Activated T-cell treated with anti-CD3 and anti-CD28 coated beads, Interleukin-2, amount 50 U/mL, for 1 hour (primary cell): ENCODE measurements at regions not wholly inside any gene's neighbourhood (a gene's known extent, or its start where the extent isn't known, plus 50 kb on each side); places are given as distances from the start of the nearest gene placed in this dataset.

ENCODE experiments used
- DNase-seq: peaks from one replicate; pipeline ENCODE4 v3.0.0-alpha.2; 2020

DNA sequence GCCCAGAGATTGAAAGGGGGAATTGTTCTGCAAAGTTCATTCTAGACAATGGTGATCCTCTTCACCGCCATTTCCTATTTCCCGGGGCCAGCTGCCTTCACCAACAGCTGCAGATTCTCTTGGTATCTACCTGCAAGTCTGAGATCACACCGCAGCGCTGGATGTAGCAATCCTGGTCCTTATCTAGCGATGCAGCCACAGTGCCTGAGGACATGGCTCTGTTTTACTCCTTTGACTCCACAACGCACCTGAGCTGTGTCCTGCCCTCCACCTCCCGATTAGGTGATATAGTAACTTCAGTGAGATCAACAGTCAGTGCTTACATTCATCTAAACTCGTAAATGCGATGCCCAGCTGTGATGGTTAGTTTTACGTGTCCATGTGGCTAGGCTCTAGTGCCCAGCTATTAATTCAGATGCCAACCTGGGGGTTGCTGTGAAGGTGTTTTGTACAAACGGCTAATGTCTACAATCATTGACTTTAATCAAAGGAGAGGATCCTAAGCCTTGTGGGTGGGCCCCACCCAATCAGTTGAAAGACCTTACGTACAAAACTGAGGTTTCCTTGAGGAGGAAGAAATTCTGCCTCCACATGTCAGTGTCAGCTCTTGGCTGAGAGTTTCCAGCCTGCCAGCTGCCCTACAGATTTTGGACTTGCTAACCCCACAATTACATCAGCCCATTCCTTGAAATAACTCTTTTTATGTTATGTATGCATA, 189.8 kb downstream of the SH3BP4 start:
- no peak for DNase-seq

- DNase-seq = no peak
Observed at GRCh38 chr2:235142601-235143000, 190.8 kb downstream of the SH3BP4 start.

GRCh38 chr2:235143789-235144188, 192.0 kb downstream of the SH3BP4 start:
- no peak for DNase-seq

DNA sequence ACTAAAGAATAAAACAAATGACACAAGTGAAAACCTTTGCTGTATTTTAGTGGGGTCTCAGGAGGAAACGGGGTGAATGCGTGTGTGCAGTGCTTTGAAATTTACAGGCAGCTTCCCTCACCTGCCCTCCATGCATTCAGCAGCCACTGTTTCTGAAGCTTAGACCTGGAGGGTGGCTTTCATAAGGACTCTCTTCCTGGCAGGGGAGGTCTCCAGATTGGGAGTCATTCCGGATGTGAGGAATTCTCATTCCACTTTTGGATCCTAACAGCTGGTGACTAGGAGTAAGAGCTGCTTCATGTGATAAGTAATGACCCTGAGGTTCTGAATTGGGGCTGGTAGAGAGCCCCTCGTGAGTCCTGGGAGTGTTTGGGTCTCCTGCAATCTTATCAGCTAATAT, 192.5 kb downstream of the SH3BP4 start:
- DNase-seq = no peak

DNA sequence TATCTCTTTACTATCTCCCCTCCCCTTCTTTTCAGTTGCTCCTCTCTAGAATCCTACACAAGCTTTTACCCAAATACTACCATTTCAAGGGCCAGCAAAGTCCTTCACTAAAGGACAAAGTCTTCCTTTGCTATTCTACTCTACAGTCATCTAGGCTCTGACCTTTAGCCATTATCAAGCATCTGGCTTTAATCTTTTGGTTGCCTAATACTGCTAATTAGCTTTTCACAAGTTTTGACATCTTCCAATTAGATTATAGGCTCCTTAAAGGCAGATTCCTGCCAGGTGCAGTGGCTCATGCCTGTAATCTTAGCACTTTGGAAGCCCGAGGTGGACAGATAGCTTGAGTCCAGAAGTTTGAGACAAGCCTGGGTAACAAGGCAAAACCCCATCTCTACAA, 194.4 kb downstream of the SH3BP4 start:
- no peak for DNase-seq

DNA sequence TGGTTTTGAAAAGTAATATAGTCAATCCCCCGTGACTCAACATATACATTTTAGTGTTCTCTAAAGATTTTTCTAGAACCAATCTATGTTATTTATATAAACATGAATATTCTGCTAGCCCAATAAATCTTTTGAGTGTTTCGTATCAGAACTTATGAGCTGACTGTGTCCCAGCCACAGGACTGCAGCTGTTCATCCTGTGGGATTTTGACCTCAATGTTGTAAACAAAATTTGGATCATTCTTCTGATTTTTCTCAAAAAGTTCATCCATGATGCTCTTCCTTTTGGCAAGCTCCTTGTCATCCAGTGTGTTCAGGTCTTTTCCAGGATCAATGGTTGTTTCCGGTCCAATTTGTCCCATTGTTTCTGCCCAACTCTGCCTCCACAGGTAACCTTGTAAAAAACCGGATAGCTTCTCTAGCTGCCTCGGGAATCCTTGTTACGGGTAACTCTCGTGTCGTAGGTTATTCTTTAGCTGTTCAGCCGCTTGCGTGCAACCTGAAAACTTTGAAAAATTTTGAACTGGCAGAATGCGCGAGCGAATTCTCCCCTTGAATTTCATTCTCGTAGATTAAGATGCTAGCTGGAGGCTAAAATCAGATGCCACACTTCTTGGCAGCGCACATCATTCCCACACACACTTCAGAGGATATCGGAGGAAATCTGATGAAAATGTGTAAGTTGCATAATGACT, 195.2 kb downstream of the SH3BP4 start:
- DNase-seq = no peak

DNA sequence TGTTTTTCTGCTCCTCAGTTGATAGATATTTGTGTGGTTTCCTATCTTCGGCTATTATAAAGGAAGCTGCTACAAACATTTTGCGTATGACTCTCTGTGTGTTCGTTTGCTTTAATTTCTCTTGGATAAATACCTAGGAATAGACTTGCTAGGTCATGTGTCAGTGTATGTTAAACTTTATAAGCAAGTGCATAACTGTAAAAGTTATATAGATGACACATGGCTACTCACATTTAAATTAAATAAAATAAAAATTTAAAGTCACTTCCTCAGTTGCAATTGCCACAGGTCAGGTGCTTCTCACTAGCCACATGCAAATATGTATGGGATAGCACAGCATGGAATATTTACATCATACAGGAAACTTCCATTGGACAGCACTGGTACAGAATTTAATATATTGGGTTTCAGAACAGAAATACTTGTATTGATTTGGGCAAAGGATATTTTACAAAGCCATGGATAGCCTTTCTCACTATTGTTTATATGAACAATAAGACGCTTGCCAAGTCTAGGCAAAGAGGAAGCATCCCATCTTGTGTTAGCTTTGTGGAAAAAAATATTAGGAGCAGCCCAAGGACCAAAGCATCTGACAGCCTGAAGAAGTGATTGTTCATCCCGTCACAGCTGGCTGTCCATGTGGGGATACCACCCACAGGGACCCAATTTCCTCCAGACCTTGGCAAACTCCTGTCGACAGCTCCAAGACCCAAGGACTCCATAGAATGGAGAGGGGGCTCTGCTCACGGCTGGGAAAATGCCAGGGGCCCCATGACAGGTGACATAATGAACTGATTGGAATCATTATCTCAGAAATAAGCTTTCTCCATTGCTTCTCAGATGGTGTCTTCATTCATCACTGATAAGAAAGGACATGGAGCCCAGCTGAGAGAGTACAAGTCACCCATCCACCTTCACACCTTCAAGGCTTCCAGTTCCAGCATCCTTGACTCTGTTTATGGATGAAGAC, 196.7 kb downstream of the SH3BP4 start:
- DNase-seq = no peak

GRCh38 chr2:235149240-235149659, 197.4 kb downstream of the SH3BP4 start:
- DNase-seq = no peak

DNA sequence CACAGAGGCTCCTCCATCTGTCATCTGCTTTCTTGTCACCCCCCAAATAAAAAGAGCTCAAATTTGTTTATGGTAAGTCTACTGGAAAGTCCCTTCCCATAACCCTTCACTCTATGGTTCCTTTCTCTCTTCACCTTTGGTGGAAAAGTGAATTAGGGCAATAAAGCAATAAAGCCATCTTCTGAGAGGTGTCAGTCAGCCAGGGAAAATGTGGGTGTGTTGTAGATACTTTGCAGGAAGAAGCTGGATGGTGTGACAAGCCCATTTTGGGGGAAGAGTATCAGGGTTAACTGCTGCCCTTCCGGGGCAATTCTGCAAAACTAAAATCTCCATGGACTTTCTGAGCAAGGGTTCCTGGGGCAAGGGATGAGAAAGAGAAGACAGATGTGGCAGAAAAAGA, 197.9 kb downstream of the SH3BP4 start:
- DNase-seq = no peak

GRCh38 chr2:235151152-235151551, 199.3 kb downstream of the SH3BP4 start:
- DNase-seq = no peak

DNA sequence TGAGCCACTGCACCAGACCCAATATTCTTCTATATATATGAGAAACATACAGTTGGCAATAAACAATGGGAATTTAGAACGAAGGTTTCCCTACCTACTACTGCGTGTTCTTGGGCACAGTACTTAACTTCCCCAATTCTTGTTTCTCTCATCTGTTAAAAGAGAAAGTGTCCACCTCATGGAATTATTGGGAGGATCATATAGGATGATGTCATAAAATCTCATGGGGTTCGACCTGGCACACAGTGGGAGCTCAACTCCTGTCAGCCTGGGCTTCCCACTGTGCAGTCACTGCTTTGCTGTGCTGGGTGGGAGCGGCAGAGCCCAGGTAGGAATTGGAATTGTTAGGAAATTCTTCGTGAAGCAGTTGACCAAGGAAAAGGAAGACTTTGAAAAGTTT, 203.3 kb downstream of the SH3BP4 start:
- no peak for DNase-seq

DNA sequence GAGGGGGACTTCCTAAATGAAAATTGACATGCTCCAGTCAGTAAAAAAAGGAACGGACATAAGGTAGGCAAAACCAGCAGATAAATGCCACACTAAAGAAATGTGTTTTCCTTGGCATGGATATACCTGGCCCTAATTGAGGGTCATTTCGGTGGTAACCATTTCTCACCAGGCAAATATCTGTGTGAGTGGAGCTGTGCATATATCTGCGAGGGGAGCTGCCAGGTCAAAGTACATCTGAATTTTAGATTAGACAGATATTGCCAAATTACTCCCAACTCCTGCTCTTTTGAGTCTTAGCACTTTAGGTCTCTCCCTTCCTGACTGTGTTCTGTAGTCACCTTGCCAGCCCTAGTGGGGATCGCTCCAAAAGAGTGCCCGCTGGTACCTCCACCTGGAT, 204.2 kb downstream of the SH3BP4 start:
- no peak for DNase-seq

DNA sequence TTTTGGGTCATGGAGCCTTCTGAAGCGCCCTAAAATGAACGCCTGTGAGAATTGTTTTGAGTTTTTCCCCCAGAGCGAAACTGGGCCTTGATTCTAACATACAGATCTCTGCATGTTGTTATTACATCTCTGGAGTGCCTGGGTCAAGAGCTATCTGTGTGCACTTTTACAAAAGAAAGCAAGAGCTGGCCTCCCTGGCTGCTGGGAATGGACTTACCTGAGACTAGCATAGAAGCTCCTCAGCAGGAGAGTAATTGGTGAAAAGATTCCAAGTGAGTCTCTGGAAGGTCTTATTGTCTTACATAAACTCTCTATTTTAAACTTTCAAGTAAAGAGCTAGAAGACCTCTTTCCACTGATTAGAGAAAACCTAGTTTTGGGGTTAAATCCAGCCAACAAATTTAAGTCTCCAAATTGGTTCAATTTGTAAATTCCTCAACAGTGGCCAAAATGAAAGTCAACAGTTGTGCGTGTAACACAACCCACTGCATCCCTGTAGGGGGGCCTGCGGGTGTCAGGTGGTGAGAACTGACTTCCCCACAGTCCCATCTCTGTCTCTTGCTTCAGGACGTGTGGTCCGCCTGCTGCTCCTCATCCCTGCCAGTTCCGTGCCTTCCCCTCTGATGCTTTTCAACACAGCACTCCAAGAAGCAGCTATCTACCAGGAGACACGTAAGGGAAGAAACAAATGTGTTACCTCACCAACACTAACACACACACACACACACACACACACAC, 206.1 kb downstream of the SH3BP4 start:
- no peak for DNase-seq

DNA sequence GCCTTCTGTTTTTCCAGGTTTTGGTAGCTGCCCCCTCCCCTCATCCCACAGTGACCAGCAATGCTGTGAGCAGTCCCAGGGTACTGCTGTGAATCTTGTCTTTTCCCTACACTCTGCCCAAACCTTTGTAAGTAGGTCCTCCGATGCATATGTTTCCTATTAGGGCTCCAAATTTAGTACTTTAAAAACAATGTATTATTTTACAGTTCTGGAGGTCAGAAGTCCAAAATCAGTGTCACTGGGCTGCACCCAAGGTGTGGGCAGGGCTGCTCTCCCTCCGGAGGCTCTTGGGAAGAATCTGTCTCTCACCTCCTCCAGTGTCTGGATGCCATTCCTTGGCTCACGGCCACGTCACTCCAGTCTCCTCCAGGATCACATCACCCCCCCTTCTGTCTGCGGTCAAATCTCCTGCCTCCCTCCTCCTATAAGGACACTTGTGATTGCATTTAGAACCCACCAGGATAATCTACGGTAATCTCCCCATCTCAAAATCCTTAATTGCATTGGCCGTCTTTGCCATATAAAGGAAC, 208.5 kb downstream of the SH3BP4 start:
- DNase-seq = no peak

- DNase-seq = no peak
Observed at GRCh38 chr2:235161565-235161964, 209.7 kb downstream of the SH3BP4 start.

DNA sequence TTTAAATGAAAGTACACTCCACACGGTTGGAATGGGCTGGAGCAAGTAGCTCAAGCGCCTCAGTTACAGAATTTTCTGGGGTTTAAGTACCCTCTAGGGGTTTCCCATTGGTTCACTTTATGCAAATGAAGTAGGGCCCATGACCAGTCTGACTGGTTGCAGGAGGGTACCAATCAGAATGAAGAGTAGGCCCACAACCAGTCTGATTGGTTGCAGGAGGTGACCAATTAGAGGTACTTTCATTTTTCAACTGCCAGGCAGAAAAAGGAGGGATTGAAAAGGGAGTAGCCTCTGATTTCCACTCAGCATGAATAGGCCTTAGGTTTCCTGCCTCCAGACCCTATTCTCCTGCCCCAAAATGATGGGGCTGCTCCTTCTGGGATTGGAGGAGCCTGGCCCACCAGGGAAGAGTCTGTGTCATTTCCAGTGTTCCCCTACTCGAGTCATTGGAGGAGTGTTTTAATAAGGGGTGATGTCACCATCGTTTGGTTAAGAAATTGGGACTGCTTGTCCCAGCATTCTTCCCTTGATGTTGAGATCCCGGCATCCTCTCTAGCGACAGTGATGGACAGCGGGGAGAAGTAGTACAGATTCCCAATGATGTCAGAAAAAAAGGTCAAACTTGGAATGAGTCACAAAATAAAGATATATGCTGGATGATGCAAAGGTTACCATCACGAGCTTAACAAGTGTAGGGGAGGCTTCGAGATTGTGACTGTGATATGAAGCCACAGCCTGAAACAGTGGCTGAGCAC, 210.4 kb downstream of the SH3BP4 start:
- no peak for DNase-seq

DNA sequence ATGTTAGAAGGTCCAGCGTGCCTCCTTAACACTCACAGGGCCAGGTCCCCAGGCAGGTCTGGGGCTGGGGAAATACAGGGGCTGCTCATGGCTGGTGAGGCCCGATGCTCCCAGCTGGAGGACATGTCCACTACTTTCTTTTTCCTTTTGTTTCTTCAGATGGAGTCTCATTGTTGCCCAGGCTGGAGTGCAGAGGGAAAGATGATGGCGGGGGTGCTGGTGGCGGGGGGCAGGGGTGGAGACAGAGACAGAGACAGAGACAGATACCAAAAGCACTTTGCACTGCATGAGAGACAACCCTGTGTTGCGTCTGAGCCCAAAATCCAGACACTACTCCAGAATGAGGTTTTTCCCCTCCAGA, 211.0 kb downstream of the SH3BP4 start:
- DNase-seq = no peak

GRCh38 chr2:235165136-235165535, 213.3 kb downstream of the SH3BP4 start:
- DNase-seq = no peak

DNA sequence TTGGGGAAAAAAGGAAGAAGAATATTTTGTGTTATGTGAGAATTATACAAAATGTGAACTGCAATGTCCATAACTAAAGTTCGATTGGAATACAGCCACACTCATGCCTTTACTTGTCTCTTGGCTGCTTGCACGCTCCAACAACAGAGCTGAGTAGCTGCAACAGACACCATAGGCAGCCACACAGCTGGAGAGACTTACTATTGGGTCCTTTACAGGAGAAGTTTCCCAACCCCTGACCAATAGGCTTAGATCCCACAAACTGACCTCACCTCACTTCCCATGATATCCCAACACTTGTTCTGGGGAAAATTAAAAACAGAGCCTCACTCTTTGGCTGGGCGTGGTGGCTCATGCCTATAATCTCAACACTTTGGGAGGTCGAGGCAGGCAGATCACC, 213.8 kb downstream of the SH3BP4 start:
- no peak for DNase-seq

GRCh38 chr2:235168174-235168979, 216.6 kb downstream of the SH3BP4 start:
- DNase-seq = no peak

- DNase-seq = no peak
Observed at GRCh38 chr2:235170016-235170415, 218.2 kb downstream of the SH3BP4 start.
